Activated CD4-positive, alpha-beta T cell treated with anti-CD3 and anti-CD28 coated beads, Interleukin-2, Interleukin-6, amounts not matched to agents 100 ng/mL and 50 ng/mL, durations not matched to agents 16 hours and 8 hours (primary cell): ENCODE measurements at regions not wholly inside any gene's neighbourhood (a gene's known extent, or its start where the extent isn't known, plus 50 kb on each side); places are given as distances from the start of the nearest gene placed in this dataset.

Source experiments
- DNase-seq: peaks from one replicate; pipeline ENCODE4 v3.0.0-alpha.2; 2020

DNA sequence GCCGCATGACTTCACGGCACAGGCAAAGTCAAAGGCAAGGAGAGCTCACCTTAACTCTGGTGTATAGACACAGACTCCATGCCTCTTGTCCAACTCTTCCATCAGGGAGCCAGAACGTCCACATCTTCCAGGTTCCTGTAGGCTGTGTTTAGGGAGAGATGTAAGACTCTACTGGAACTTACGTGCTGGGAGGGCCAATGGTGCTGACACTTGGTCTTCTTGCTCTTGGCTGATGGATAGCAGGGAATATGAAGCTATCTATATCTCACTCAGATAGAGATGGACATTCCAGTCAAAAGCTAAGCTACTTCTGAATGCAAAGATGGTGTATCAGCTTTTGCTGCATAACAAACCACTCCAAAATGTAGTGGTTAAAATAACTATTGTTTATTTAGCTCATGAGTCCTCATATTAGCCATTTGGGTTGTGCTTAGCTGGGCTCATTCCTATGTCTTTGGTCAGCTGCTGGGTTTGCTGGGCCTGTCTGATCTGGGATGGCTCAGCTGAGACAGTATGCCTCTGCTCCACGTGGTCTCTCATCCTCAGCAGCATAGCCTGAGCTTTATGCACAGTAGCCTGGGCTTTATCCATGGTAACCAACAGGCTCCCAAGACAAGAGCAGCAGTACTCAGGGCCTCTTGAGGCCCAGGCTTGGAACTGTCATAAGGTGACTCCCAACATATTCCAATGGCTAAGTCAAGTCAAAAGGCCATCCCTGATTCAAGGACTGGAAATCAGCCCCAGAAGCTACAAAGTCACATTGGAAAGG lies 111.6 kb downstream of the SNX5 start:
- no peak for DNase-seq

DNA sequence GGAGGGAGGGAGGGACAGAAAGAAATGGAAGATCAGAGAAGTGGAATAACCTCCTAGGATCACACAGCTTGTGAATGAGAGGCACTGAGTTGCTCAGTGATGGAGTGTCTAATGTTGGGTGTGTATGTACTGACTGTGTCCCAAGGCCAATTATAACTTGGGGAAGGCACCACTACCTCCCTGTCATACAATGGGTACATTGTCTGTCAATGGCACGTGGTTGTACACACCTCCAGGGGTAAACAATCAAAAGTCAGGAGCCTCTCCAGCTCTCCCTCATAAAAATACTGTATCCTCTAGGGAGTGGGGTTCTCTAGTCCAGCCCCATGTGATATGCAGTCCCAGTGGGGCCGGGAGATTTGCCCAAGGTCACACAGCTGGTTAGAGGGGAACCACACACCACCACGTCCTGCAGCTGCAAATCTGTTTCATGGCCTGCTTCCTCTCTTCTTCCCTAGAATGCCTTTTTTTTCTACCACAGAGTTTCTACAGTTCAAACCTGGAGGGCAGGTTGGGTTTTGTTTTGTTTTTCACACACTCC lies 112.5 kb downstream of the SNX5 start:
- DNase-seq = no peak

DNA sequence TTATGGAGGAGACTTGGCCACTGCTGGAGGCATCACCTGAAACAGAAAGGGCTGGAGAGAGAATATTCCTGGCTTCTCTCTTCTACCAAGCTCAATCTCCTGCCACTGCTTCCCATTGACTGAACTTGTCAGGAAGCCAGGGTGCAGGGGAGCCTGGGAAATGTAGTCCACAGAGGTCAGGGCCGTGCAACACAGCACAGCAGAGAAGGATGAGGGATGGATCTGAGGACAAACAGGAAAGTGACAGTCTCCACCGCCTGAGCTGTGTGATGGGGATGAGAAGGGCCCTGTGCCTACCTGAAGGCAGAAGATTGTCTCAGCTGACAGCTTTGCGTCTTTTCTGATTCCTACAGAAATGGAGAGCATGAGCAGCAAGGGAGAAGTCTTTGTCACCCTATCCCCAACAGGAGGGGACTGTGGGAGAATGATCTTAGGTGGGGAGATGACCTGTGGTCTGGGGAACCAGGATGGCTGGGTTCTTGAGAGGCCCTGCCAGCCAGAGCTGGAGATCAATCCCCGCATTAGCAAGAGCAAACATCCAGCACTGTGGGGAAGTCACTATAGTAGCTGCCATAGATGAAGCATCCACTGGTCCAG lies 114.2 kb downstream of the SNX5 start:
- DNase-seq = no peak

DNA sequence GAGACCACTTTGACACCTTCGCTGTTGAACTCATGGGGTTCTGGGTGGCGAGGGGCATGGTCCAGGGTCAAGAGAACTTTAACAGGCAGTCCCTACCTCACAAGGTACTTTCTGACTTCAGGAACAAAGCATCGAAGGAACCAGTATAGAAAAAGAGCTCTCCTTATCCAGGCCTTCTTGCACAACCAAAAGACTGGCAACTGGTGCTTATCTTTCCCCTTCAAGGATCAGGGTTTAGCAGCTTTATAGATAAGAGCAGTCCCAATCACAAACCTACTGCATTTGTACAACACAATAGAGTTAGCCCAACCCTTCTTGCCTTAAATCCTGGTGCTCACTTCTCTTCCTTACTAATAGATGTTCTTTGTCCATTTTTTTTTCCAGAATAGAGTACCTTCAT lies 116.3 kb downstream of the SNX5 start:
- no peak for DNase-seq

DNA sequence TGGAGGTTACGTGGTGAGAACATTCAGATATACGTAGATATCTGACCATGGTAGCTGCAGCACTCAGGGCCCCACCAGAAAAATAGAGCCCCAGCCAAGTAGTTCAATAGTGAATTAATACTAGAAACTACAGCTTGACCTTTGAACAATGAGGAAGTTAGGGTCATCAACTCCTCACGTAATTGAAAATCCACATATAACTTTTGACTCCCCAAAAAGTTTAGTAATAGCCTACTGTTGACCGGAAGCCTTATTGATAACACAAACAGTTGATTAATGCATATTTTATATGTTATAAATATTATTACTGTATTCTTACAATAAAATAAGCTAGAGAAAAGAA lies 117.9 kb downstream of the SNX5 start:
- no peak for DNase-seq

DNA sequence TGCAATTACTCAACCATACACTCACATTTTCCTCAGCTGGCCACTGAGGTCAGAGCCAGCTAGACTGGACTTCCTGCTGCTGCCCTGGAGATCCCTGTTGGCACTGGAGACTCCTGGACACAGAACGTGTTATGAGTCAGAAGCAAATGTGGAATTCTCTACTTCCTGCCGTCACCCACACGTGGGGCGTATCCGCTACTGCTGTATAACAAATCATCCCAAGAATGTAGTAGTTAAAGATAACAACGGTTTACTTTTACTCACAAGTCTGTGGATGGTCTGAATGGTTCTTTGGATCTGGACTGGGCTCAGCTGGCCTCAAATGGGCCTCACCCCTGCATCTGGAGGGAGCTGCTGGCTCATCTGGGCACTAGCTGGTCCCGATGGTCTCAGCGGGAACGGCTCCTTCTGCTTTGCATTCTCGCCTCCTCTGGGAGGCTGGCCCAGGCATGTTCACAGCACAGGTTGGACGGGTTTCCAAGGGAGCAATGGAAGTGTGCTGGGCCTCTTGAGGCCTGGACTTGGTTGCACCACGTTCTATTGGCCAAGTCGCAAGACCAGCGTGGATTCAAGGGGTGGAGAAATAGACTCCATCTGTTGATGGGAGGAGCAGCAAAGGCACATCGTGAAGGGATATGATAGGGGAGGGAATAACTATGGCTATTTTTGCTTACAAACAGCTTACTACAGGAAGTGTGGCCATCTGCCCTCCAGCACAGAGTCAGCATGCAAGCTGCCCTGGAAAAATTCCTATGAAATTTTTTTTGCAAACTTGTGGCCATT lies 118.5 kb downstream of the SNX5 start:
- no peak for DNase-seq

DNA sequence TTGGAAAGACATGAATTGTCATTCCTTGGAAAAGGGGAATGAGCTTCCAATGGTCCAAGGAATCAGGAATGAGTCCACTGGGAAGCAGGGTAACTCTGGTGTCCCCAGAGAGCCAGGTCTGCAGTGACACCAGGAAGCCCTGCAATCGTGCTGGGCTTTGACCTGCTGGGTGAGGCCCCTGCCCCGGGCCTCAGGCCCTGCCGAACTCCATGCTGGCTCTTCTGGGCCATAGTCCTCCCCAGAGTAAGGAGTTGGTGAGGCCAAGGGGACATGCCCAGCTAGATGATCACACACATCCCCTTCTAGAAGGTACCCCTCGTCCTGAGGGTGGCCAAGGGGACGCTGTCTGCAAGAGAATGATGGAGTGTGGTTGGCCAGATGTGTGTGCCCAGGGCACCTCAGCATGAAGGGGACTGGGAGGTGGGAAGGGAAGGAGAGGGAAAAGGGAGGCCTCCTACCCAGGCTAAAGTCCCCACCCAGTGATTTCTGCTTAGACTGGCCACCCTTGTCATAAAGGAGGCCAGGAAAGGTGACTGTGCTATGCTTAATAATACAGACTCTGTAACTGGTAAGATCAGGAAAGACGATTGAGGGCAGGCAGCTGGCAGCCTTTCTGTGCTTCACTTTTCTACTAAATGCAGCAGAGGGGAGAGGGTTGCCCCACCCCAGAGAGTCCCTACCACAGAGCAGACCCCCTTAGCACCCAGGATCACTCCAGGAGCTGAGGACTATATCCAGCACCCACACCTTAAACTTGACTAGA lies 119.3 kb downstream of the SNX5 start:
- no peak for DNase-seq

DNA sequence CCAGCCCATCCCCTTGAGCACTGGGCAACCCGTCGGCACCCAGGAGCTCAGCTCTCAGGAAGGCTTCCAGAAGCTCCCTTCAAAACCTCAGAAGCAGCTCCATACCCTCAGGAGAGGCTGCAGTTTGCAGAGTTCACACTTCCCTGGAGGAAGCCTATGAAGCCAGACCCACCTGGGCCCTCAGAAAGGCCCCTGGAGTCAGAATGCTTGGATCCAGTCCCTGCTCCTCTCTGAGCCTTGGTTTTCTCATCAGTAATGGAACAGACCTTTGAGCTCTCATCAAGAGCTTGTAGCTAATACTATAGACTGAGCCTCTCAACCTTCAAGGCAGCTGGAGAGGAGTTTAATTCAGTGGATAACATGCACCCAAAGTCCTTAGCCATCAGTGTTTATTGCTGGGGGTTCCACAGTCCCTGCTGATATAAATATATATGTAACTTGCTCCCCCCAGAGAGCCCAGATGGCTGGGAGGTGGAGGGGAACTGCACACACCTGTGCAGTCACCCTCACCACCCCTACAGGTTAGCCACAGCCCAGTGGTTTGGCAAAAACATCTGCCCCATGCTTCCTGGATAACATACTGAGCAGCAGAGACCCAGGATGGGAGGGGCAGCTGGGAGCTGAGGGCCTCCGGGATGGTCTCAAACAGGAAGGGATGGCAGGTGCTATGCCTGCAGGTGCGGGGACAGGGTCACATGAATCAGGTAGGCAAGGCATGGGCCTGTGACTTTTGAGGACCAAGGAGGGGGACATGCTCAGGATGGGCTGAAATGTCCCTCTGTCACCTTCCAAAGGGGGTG lies 120.1 kb downstream of the SNX5 start:
- no peak for DNase-seq

DNA sequence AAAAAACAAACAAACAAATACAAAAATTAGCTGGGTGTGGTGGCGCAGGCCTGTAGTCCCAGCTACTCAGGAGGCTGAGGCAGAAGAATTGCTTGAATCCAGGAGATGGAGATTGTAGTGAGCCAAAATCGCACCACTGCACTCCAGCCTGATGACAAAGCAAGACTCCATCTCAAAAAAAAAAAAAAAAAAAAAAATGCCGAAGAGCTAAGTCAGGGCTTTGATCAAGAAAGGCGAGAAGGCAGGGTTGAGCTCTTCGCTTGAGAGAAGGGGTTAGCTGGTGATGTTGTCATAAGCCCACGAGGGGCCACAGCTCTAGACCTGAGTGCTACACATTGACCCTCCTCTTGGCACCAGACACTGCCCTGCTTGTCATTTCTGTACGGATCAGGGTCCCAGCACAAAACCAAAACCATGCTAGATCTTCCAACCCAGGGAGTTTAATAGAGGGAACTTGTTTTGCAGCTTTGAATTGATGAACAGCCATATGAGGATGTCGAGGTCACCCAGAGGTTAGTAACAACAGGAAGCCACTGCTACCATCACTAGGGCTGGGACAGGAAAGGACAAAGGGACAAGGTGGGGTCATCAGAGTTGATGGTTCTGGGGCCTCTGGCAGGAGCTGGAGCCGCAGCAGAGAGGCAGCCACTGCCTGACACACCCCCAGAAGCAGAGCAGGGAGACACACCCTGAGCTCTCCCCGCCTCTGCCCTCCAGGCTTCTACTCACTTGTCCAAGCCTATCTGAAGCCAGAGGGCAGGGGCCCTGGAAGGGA lies 122.7 kb downstream of the SNX5 start:
- DNase-seq = no peak

DNA sequence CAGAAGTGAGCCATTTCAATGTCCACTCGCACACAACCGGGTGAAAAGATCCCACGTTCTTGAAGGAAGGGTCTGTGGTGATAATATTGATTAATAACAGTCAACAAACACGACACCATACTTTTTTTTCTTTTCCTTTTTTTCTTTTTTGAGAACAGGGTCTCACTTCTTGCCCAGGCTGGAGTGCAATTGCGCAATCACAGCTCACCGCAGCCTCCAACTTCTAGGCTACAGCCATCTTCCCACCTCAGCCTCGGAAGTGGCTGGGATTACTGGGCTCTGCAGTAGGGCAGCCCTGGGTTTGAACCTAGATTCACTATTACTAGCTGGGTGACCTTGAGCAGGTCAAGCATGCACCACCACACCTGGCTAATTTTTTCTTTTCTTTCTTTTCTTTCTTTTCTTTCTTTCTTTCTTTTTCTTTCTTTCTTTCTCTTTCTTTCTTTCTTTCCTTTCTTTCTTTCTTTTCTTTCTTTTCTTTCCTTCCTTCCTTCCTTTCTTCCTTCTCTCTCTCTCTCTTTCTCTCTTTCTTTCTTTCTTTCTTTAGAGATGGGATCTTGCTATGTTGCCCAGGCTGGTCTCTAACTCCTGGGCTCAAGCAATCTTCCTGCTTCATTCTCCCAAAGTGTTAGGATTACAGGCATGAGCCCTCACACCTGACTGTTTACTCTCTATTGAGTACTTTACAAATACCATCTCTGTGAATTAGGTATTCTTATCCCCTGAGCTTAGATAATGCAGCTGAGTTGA lies 123.9 kb downstream of the SNX5 start:
- no peak for DNase-seq

DNA sequence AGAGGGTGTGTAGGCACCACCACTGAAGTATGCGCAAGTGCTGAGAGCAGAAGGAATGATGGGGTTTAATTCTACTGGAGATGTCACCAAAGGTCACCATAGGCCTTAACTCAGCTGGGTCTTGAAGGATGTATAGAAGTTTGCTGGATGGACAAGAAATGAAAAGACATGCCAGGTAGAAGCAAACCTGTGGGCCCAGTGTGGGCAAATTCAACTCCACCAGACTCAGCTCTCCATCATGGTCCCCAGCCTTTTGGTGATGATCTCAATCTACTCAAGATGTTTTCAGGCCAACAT lies 124.5 kb downstream of the SNX5 start:
- no peak for DNase-seq

DNA sequence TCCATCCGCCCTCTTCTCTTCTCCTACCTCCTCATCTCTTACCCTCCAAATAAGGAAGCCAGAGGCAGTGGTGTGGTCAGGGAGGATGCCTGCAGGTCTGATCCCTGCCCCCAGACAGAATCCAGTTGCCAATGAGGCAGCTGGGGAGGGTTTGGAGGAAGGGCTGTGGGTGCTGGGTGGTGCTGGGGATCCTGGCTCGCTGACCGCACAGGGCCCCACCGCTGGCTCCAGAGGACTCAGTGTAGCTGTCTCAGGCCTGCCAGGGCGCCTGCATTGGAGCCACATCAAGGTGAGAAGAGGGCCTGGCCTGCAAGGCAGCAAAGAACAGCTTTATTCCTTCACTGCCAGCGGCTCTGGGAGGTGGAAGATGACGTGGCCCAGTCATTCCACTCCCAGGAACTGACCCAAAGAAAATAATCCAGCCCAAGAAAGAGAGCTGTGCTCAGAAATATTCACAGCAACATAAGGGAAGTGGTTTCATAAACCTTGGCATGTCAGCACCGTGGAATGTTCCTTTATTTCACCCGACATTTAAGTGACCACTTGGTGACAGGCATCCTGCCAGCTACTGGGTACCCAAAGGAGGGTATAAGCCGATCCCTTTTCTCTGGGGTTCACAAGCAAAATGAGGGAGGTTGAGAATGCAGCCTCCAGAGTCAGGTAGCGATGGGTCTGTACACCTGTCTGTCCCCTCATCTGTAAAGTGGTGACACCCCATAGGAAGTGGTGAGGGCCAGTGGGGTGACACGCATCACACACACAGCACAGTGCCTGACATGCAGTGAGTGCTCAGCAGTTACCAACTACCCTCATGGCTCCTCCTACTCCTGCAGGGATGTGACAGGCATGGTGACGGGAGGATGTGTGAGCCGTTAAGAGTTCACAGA lies 125.1 kb downstream of the SNX5 start:
- DNase-seq = peak; percentile 11

DNA sequence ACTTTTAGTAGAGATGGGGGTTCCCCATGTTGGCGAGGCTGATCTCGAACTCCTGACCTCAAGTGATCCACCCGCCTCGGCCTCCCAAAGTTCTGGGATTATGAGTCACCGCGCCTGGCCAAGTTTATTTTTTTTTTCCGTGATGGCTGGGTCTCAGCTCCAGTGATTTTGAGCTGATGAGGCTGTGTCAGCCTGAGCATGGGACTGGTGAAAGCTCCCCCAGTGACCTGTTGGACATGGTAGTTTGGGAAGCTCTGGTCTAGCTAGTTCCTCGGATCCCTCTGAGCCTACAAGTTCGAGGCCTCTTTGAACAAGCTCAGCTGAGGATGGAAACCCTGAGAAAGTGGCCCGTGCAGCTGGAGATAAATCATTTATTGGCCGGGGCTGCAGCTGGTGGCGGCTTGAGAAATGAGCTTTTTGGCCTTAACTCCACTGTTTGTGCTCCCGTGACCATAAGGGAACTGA lies 126.8 kb downstream of the SNX5 start:
- DNase-seq = no peak

DNA sequence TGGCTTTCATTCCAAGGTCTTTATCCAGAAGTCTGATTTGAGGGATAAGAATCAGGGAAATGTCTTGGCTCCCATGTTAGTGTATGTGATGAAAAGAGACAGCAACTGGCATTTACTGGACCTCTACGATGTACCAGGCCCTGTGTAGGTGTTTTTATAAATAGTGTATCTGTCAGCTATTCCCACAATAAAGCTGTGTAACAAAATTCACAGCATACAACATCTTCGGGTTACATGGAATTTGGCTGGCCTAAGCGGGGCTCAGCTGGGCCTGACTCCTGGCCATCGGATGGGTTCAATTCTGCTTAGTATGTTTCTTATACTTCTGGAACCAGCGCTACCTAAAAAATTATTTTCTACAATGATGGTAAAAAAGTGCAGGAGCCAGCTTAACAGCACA lies 128.2 kb downstream of the SNX5 start:
- no peak for DNase-seq

DNA sequence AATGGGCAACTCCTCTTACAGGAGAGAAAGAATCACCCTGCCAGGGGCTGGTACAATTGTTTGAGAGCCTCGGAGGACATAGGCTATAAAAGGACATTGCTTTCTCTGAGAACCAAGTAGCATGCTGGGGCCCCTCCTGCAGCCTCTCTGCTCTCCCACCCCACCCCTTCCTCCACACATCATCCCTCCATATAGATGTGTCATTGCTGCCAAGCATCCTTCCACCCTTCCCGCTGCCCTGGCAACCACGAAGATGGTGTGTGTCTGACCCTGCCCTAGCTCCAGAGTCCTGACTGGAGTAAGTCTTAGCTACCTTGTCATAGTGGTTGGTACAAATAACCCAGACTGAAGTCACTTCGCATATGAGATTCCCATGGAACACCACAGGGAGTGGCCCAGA lies 129.7 kb downstream of the SNX5 start:
- no peak for DNase-seq

DNA sequence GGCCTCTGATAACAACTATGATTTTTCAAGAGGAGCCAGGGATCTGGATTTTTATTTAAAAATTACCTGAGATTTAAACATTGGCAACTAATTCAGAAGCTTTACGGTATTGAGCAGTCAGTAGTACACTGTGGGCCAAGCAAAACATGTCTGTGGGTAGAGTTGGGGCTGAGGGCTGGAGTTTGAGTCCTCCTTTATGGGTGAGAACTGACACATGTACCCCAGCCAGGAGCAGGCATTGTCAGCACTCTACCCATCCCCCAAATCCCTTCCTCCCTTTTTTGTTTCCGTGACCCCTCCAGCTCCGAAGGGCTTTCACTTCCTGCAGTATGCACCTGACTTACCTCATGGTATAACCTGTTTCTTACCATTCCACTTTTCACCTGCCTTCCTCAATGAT lies 131.4 kb downstream of the SNX5 start:
- no peak for DNase-seq

DNA sequence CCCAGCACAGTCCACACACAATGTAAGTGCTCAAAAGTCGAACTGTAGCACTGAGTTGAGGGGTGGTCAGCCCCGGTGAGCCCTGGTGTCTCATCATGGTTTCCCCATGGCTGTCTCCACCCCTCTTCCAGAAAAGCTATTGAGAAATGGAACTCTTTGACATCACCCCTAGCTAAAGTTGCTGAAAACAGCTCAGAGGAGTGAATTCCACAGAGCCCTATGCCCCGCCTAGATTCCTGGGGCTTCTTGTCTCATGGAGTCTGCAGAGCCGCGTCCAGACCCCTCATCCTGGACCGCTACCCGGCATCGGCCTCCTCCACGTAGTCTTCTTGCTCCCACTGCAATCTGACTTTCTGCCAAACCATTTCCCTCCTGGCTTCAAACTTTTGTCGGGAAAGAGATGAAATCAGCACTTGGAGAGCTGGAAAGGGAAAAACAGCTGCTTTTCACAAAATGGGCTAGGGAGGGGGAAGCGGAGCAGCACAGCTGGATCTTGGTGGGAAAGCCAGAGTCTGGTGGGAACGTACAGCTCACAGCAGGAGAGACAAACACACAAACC lies 132.2 kb downstream of the SNX5 start:
- no peak for DNase-seq

DNA sequence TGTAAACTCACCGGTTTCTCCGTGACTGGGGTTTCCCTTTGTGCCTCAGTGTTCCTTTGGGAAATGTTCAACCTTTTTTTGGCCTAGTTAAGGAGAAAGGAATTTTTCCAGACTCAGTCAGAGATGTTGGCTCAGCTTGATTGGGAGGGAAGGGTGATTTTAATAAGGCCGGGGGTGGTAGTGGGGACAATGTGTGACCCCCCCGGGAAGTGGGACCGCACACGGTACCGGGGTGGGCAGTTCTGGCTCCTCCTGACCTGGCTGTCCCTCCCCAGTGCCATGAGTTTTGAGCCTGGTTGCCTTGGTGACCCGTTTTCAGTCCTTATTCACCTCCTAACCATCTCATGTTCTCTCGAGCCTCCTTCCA lies 132.7 kb downstream of the SNX5 start:
- DNase-seq = no peak

DNA sequence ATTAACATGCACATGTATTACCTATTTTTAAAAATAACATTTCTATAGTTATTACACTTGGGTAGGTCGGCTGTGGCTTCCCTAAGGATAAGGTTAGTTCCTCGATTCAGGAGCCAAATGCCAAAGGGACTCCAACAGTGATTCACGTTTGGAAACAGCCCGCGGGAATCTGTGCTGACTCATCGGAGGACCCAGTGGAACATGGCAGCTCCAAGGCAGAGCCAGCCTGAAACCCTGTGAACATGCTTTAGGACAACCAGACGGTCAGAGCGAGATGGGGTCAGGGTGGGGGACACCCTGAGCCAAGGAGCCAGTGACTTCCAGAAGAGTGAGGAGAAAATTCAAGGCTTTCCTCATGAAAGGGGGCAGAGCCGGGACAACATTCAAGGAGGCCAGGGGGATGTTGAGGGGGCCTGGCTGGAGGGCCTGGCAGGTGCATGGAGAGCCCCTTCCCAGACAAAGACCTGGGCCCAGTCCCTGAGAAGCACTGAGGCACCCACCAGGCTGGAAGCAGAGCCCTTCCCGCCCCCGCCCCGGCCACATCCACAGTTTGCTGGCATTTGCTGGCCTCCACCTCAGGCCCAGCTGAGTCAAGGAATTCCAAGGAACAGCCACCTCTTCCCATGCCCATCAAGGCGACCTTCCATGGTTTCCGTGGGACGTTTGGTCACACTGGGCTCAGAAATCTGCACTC lies 133.2 kb downstream of the SNX5 start:
- DNase-seq = no peak
